ENCODE measurements at regions not wholly inside any gene's neighbourhood (a gene's known extent, or its start where the extent isn't known, plus 50 kb on each side); places are given as distances from the start of the nearest gene placed in this dataset.

GRCh38 chr12:107318556-107318805 lies 225.1 kb upstream of the CRY1 start:
- Histone ChIP-seq H3K4me1 (ENCODE audit: control insufficient read depth, insufficient read depth, low read length) (peaks cover 24% of the 10 kb centered on the region), H3K9me3 (ENCODE audit: control insufficient read depth in 2 of 2, low read length in 2 of 2) (peaks cover 0 to 3% of the 10 kb centered on the region in 2 donors), H3K36me3 (ENCODE audit: control insufficient read depth in 2 of 2, insufficient read depth in 2 of 2, low read length in 2 of 2) (no peaks in the 10 kb centered on the region), H3K4me3 (ENCODE audit: low read length in 2 of 2) (peak overlapping the region; percentile 27 to 49), H3K27me3 (ENCODE audit: control insufficient read depth in 1 of 2, insufficient read depth in 2 of 2, low read length in 2 of 2) (peaks cover 30 to 59% of the 10 kb centered on the region in 2 donors), H3K27ac (ENCODE audit: low read length) (no peak overlapping the region), H3K9ac (ENCODE audit: low read length in 2 of 2) (no peak overlapping the region)

GRCh38 chr12:107318806-107319532 lies 225.6 kb upstream of the CRY1 start:
- H3K36me3 ChIP-seq (ENCODE audit: control insufficient read depth in 2 of 2, insufficient read depth in 2 of 2, low read length in 2 of 2): no peaks in the 10 kb centered on the region
- H3K27me3 ChIP-seq (ENCODE audit: control insufficient read depth in 1 of 2, insufficient read depth in 2 of 2, low read length in 2 of 2): peaks cover 34 to 59% of the 10 kb centered on the region in 2 donors
- peak overlapping the region; percentile 27 to 49 for H3K4me3 ChIP-seq (ENCODE audit: low read length in 2 of 2)
- no peak overlapping the region for H3K27ac ChIP-seq (ENCODE audit: low read length)
- H3K9ac ChIP-seq (ENCODE audit: low read length in 2 of 2): no peak overlapping the region
- H3K9me3 ChIP-seq (ENCODE audit: control insufficient read depth in 2 of 2, low read length in 2 of 2): peaks cover 0 to 3% of the 10 kb centered on the region in 2 donors
- H3K4me1 ChIP-seq (ENCODE audit: control insufficient read depth, insufficient read depth, low read length): peaks cover 24% of the 10 kb centered on the region

- H3K27me3 ChIP-seq (ENCODE audit: control insufficient read depth in 1 of 2, insufficient read depth in 2 of 2, low read length in 2 of 2): peaks cover 36 to 59% of the 10 kb centered on the region in 2 donors
Observed at GRCh38 chr12:107319533-107320032, 226.2 kb upstream of the CRY1 start.

DNA sequence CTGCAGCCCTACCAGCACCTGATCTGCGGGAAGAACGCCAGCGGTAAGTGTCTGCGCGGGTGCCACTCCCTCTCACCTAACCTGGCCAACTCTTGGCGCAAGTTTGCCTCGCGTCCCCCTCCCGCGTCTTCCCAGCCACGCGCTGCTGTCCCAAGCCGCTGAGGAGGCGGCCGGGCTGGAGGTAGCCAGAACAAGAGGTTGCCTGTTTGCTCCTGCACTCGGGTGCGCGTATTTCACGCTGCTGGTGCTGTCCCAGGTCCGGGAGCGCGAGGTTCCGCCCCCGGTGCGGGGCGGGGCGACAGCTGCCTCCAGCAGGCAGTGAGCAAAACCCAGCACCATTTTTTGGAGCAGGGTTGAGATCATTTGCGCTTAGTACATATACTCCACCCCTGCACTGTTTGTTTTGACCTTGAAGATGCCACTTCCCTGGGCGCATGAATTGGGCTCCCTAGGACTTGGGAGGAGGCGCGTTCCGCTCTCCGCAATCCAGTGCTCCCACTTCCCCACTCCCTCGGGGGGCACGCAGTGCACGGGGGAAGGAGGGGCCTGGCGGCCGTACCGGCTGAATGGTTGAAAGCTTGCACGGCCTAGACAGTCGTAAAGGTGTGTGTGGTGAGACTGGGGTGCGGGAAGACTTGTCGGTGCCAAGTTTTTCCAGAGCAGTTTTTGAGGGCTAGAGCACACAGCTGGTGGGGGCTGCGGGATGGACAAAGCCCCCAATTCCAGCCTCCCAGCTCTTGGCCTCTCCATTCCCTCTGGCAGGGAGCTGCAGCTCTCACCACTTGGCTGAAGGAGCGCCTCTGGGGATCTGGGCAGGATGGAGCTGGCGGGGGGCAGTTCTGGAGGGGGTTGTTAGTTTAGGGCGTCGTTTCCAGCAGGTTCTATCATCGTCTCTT lies 226.9 kb upstream of the CRY1 start:
- Histone ChIP-seq H3K9me3 (ENCODE audit: control insufficient read depth in 2 of 2, low read length in 2 of 2) (no peaks in the 10 kb centered on the region), H3K4me3 (ENCODE audit: low read length in 2 of 2) (peak overlapping the region in 1 of 2 donors; percentile 44), H3K36me3 (ENCODE audit: control insufficient read depth in 2 of 2, insufficient read depth in 2 of 2, low read length in 2 of 2) (no peaks in the 10 kb centered on the region), H3K9ac (ENCODE audit: low read length in 2 of 2) (no peak overlapping the region), H3K27ac (ENCODE audit: low read length) (no peak overlapping the region), H3K4me1 (ENCODE audit: control insufficient read depth, insufficient read depth, low read length) (peaks cover 24% of the 10 kb centered on the region), H3K27me3 (ENCODE audit: control insufficient read depth in 1 of 2, insufficient read depth in 2 of 2, low read length in 2 of 2) (peaks cover 36 to 56% of the 10 kb centered on the region in 2 donors)

More at GRCh38 chr12:107319533-107320032, 226.2 kb upstream of the CRY1 start:
- Histone ChIP-seq H3K36me3 (ENCODE audit: control insufficient read depth in 2 of 2, insufficient read depth in 2 of 2, low read length in 2 of 2) (no peaks in the 10 kb centered on the region), H3K9me3 (ENCODE audit: control insufficient read depth in 2 of 2, low read length in 2 of 2) (peaks cover 0 to 3% of the 10 kb centered on the region in 2 donors), H3K27ac (ENCODE audit: low read length) (no peak overlapping the region), H3K9ac (ENCODE audit: low read length in 2 of 2) (no peak overlapping the region), H3K4me3 (ENCODE audit: low read length in 2 of 2) (peak overlapping the region in 1 of 2 donors; percentile 49), H3K4me1 (ENCODE audit: control insufficient read depth, insufficient read depth, low read length) (peaks cover 24% of the 10 kb centered on the region)

DNA sequence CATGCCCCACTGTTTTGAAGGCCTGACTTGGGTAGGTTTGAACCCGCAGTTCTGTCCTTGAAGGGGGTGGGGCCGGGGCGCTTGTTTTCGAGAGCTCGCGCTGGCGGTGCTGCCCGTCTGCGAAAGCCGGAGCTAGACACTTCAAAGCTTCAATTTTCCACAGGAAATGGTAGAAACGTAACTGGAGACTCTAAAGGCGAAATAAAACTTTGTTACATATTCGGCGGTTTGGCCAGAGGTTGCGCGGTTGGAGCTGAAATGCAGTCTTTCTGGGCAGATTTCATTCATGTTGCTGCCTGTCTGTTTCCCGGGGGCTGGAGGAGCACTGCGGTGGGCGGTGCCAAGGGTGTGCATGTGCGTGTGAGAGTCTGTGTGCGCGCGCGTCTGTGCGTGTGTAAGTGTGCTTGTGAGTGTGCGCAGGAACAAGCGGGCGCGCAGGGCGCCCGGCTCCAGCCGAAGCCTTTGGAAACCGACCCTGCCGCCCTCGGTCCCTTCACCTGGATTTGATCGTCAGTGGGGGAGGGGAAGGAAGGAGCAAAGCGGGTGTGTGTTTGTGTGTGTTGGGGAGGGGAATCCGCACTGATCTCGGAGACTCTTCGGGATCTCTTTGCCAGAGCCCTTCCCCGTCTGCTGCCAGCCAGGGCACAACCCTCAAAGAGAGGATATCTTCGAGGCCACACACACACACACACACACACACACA lies 227.7 kb upstream of the CRY1 start:
- Histone ChIP-seq H3K27me3 (ENCODE audit: control insufficient read depth in 1 of 2, insufficient read depth in 2 of 2, low read length in 2 of 2) (peaks cover 38 to 56% of the 10 kb centered on the region in 2 donors), H3K9ac (ENCODE audit: low read length in 2 of 2) (no peak overlapping the region), H3K27ac (ENCODE audit: low read length) (no peak overlapping the region), H3K4me1 (ENCODE audit: control insufficient read depth, insufficient read depth, low read length) (peaks cover 24% of the 10 kb centered on the region), H3K36me3 (ENCODE audit: control insufficient read depth in 2 of 2, insufficient read depth in 2 of 2, low read length in 2 of 2) (no peaks in the 10 kb centered on the region), H3K9me3 (ENCODE audit: control insufficient read depth in 2 of 2, low read length in 2 of 2) (no peaks in the 10 kb centered on the region), H3K4me3 (ENCODE audit: low read length in 2 of 2) (peak overlapping the region in 1 of 2 donors; percentile 44)

- H3K4me1 ChIP-seq (ENCODE audit: control insufficient read depth, insufficient read depth, low read length): peaks cover 24% of the 10 kb centered on the region
- H3K4me3 ChIP-seq (ENCODE audit: low read length in 2 of 2): no peak overlapping the region
- no peak overlapping the region for H3K9ac ChIP-seq (ENCODE audit: low read length in 2 of 2)
- H3K9me3 ChIP-seq (ENCODE audit: control insufficient read depth in 2 of 2, low read length in 2 of 2): no peaks in the 10 kb centered on the region
- H3K27ac ChIP-seq (ENCODE audit: low read length): no peak overlapping the region
- H3K27me3 ChIP-seq (ENCODE audit: control insufficient read depth in 1 of 2, insufficient read depth in 2 of 2, low read length in 2 of 2): peaks cover 40 to 57% of the 10 kb centered on the region in 2 donors
- no peaks in the 10 kb centered on the region for H3K36me3 ChIP-seq (ENCODE audit: control insufficient read depth in 2 of 2, insufficient read depth in 2 of 2, low read length in 2 of 2)
Observed at GRCh38 chr12:107322063-107322462, 228.7 kb upstream of the CRY1 start.

DNA sequence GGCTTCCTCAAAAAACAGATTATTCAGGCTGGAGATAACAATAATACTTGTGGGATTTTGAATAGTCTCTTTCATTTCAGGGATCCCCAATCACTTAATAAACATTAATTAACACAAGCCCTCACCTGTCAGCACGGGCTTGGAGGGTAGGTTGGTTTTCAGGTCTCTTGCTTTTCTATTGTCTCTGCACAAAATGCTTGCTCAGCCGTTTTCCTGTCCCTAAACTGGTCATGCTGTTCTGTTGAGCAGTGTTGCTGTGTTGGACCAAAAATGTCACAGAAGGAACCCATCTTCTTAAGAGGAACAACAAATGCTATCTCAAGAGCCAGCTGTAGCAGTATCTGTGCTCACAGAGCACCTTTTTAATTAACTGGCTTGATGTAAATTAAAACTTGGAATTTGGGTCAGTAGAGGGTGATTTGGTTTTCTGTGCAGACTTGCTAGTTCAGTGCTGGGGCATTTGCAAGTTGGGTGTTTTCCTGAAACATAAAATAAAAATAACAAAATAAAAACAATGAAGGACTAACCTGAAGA lies 231.8 kb upstream of the CRY1 start:
- Histone ChIP-seq H3K4me1 (ENCODE audit: control insufficient read depth, insufficient read depth, low read length) (peaks cover 5% of the 10 kb centered on the region), H3K36me3 (ENCODE audit: control insufficient read depth in 2 of 2, insufficient read depth in 2 of 2, low read length in 2 of 2) (no peaks in the 10 kb centered on the region), H3K9ac (ENCODE audit: low read length in 2 of 2) (no peak overlapping the region), H3K27ac (ENCODE audit: low read length) (no peak overlapping the region), H3K4me3 (ENCODE audit: low read length in 2 of 2) (no peak overlapping the region), H3K9me3 (ENCODE audit: control insufficient read depth in 2 of 2, low read length in 2 of 2) (no peaks in the 10 kb centered on the region), H3K27me3 (ENCODE audit: control insufficient read depth in 1 of 2, insufficient read depth in 2 of 2, low read length in 2 of 2) (peaks cover 31 to 33% of the 10 kb centered on the region in 2 donors)

GRCh38 chr12:107326237-107326636 lies 232.9 kb upstream of the CRY1 start:
- no peak overlapping the region for H3K27ac ChIP-seq (ENCODE audit: low read length)
- H3K36me3 ChIP-seq (ENCODE audit: control insufficient read depth in 2 of 2, insufficient read depth in 2 of 2, low read length in 2 of 2): no peaks in the 10 kb centered on the region
- peaks cover 23 to 26% of the 10 kb centered on the region in 2 donors for H3K27me3 ChIP-seq (ENCODE audit: control insufficient read depth in 1 of 2, insufficient read depth in 2 of 2, low read length in 2 of 2)
- no peaks in the 10 kb centered on the region for H3K4me1 ChIP-seq (ENCODE audit: control insufficient read depth, insufficient read depth, low read length)
- no peak overlapping the region for H3K9ac ChIP-seq (ENCODE audit: low read length in 2 of 2)
- no peak overlapping the region for H3K4me3 ChIP-seq (ENCODE audit: low read length in 2 of 2)
- no peaks in the 10 kb centered on the region for H3K9me3 ChIP-seq (ENCODE audit: control insufficient read depth in 2 of 2, low read length in 2 of 2)

GRCh38 chr12:107327651-107328182 lies 234.4 kb upstream of the CRY1 start:
- peaks cover 13 to 23% of the 10 kb centered on the region in 2 donors for H3K27me3 ChIP-seq (ENCODE audit: control insufficient read depth in 1 of 2, insufficient read depth in 2 of 2, low read length in 2 of 2)
- H3K4me3 ChIP-seq (ENCODE audit: low read length in 2 of 2): no peak overlapping the region
- H3K36me3 ChIP-seq (ENCODE audit: control insufficient read depth in 2 of 2, insufficient read depth in 2 of 2, low read length in 2 of 2): no peaks in the 10 kb centered on the region
- H3K9ac ChIP-seq (ENCODE audit: low read length in 2 of 2): no peak overlapping the region
- H3K27ac ChIP-seq (ENCODE audit: low read length): no peak overlapping the region
- H3K4me1 ChIP-seq (ENCODE audit: control insufficient read depth, insufficient read depth, low read length): no peaks in the 10 kb centered on the region
- no peaks in the 10 kb centered on the region for H3K9me3 ChIP-seq (ENCODE audit: control insufficient read depth in 2 of 2, low read length in 2 of 2)
